ENCODE measurements at regions not wholly inside any gene's neighbourhood (a gene's known extent, or its start where the extent isn't known, plus 50 kb on each side); places are given as distances from the start of the nearest gene placed in this dataset.

GRCh38 chr15:95096651-95097050 lies 865.3 kb downstream of the MCTP2 start:
- no peaks in the 10 kb centered on the region for H3K4me1 Mint-ChIP-seq (ENCODE audit: low read depth, unreplicated experiment)
- BruUV-seq (replicated peaks), result no TSS peak
- CTCF ChIA-PET, result no interaction called here
- DNase-seq, result no peak
- intact Hi-C loops (cut with micrococcal nuclease; ENCODE audit: unreplicated experiment), result no loop called here
- no peak overlapping the region for H3K4me3 Mint-ChIP-seq (ENCODE audit: low read depth, unreplicated experiment)
- no peaks in the 10 kb centered on the region for H3K27me3 Mint-ChIP-seq (ENCODE audit: unreplicated experiment)
- H3K9me3 Mint-ChIP-seq (ENCODE audit: low read depth, unreplicated experiment), result peaks cover 3% of the 10 kb centered on the region
- TF ChIP-seq, protein P1, sequence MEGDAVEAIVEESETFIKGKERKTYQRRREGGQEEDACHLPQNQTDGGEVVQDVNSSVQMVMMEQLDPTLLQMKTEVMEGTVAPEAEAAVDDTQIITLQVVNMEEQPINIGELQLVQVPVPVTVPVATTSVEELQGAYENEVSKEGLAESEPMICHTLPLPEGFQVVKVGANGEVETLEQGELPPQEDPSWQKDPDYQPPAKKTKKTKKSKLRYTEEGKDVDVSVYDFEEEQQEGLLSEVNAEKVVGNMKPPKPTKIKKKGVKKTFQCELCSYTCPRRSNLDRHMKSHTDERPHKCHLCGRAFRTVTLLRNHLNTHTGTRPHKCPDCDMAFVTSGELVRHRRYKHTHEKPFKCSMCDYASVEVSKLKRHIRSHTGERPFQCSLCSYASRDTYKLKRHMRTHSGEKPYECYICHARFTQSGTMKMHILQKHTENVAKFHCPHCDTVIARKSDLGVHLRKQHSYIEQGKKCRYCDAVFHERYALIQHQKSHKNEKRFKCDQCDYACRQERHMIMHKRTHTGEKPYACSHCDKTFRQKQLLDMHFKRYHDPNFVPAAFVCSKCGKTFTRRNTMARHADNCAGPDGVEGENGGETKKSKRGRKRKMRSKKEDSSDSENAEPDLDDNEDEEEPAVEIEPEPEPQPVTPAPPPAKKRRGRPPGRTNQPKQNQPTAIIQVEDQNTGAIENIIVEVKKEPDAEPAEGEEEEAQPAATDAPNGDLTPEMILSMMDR (IDR thresholded peaks at IDR 0.05; ENCODE audit: unreplicated experiment), result no peak
- no peaks in the 10 kb centered on the region for H3K36me3 Mint-ChIP-seq (ENCODE audit: insufficient read depth, unreplicated experiment)
- no peak overlapping the region for H3K27ac Mint-ChIP-seq (ENCODE audit: unreplicated experiment)

DNA sequence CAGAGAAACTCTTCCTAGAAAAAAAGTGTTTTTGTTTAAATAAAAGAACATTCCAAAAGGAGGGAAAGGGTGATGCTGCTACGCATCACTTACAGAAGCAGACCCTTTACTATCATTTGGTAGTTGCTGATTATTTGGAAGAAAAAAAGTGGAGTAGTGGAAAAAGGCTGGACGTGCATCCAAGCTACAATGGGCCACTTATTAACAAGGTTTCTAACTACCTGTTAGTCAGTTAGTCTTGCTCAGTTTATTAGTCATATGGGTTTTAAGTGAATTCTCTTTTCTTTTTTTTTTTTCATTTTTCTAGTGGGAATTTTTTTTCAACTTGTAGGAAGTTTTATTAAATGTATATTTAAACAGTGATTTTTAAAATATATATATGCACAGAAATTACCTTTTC lies 866.0 kb downstream of the MCTP2 start:
- no peak for DNase-seq
- no peaks in the 10 kb centered on the region for H3K36me3 Mint-ChIP-seq (ENCODE audit: insufficient read depth, unreplicated experiment)
- TF ChIP-seq, protein P1 (IDR thresholded peaks at IDR 0.05; ENCODE audit: unreplicated experiment), result no peak
- BruUV-seq (replicated peaks), result no TSS peak
- no peaks in the 10 kb centered on the region for H3K27me3 Mint-ChIP-seq (ENCODE audit: unreplicated experiment)
- intact Hi-C loops (cut with micrococcal nuclease; ENCODE audit: unreplicated experiment), result no loop called here
- H3K9me3 Mint-ChIP-seq (ENCODE audit: low read depth, unreplicated experiment), result peaks cover 3% of the 10 kb centered on the region
- H3K27ac Mint-ChIP-seq (ENCODE audit: unreplicated experiment), result no peak overlapping the region
- no peak overlapping the region for H3K4me3 Mint-ChIP-seq (ENCODE audit: low read depth, unreplicated experiment)
- CTCF ChIA-PET, result no interaction called here
- H3K4me1 Mint-ChIP-seq (ENCODE audit: low read depth, unreplicated experiment), result no peaks in the 10 kb centered on the region

- Mint-ChIP-seq H3K36me3 (ENCODE audit: insufficient read depth, unreplicated experiment) (no peaks in the 10 kb centered on the region), H3K9me3 (ENCODE audit: low read depth, unreplicated experiment) (peaks cover 3% of the 10 kb centered on the region), H3K27ac (ENCODE audit: unreplicated experiment) (no peak overlapping the region), H3K27me3 (ENCODE audit: unreplicated experiment) (no peaks in the 10 kb centered on the region), H3K4me3 (ENCODE audit: low read depth, unreplicated experiment) (no peak overlapping the region), H3K4me1 (ENCODE audit: low read depth, unreplicated experiment) (no peaks in the 10 kb centered on the region)
- CTCF ChIA-PET, result no interaction called here
- intact Hi-C loops (cut with micrococcal nuclease; ENCODE audit: unreplicated experiment), result no loop called here
- no TSS peak for BruUV-seq (replicated peaks)
- TF ChIP-seq, protein P1 (IDR thresholded peaks at IDR 0.05; ENCODE audit: unreplicated experiment), result no peak
- no peak for DNase-seq
These were observed 873.9 kb downstream of the MCTP2 start for GRCh38 chr15:95105229-95105628.

- Mint-ChIP-seq H3K4me3 (ENCODE audit: low read depth, unreplicated experiment) (no peak overlapping the region), H3K4me1 (ENCODE audit: low read depth, unreplicated experiment) (no peaks in the 10 kb centered on the region), H3K27ac (ENCODE audit: unreplicated experiment) (no peak overlapping the region), H3K36me3 (ENCODE audit: insufficient read depth, unreplicated experiment) (no peaks in the 10 kb centered on the region), H3K27me3 (ENCODE audit: unreplicated experiment) (no peaks in the 10 kb centered on the region), H3K9me3 (ENCODE audit: low read depth, unreplicated experiment) (no peaks in the 10 kb centered on the region)
- no TSS peak for BruUV-seq (replicated peaks)
- intact Hi-C loops (cut with micrococcal nuclease; ENCODE audit: unreplicated experiment), result loop anchor here (1.0 kb wide), 1 partner anchor 16 kb away; no protein-coding TSS in a partner anchor
- DNase-seq, result no peak
- CTCF ChIA-PET, result no interaction called here
- TF ChIP-seq, protein P1 (IDR thresholded peaks at IDR 0.05; ENCODE audit: unreplicated experiment), result no peak
These were observed 875.4 kb downstream of the MCTP2 start for GRCh38 chr15:95106801-95107200.

All from Calu3 (cell line).